ENCODE measurements at regions not wholly inside any gene's neighbourhood (a gene's known extent, or its start where the extent isn't known, plus 50 kb on each side); places are given as distances from the start of the nearest gene placed in this dataset.

- no peak for TF ChIP-seq CREM (CRISPR knock-in tag; IDR thresholded peaks at IDR 0.05)
Observed at GRCh38 chr15:66875588-66876420, 173.8 kb downstream of the SMAD6 start (continued).

GRCh38 chr15:66876421-66876730 is 174.3 kb downstream of the SMAD6 start:
- no peaks in the 10 kb centered on the region; the same call in 1 of the 2 replicates for H3K27me3 Mint-ChIP-seq (ENCODE audit: low read depth)
- POLR2A ChIA-PET: no interaction called here
- H3K4me3 Mint-ChIP-seq: no peak overlapping the region
- H3K27ac Mint-ChIP-seq: no peak overlapping the region
- ATAC-seq: peak; percentile 80
- TF ChIP-seq ATF3 (CRISPR knock-in tag; conservative IDR thresholded peaks at IDR 0.05) (no peak), ERG (CRISPR knock-in tag; IDR thresholded peaks at IDR 0.05) (no peak), FOXJ3 (CRISPR knock-in tag; IDR thresholded peaks at IDR 0.05; ENCODE audit: borderline replicate concordance) (no peak), HMGXB4 (CRISPR knock-in tag; IDR thresholded peaks at IDR 0.05) (no peak), GTF2I (CRISPR knock-in tag; conservative IDR thresholded peaks at IDR 0.05) (no peak), AFF4 (CRISPR knock-in tag; IDR thresholded peaks at IDR 0.05; ENCODE audit: borderline replicate concordance) (no peak), AR (CRISPR knock-in tag; IDR thresholded peaks at IDR 0.05) (no peak), FOXP1 (CRISPR knock-in tag; IDR thresholded peaks at IDR 0.05; ENCODE audit: borderline replicate concordance) (no peak), FOXK1 (CRISPR knock-in tag; IDR thresholded peaks at IDR 0.05) (no peak), CBFB (CRISPR knock-in tag; IDR thresholded peaks at IDR 0.05; ENCODE audit: low read depth) (no peak), EMX1 (CRISPR knock-in tag; IDR thresholded peaks at IDR 0.05) (no peak), RORB (CRISPR knock-in tag; IDR thresholded peaks at IDR 0.05) (no peak), MYBL2 (CRISPR knock-in tag; IDR thresholded peaks at IDR 0.05) (no peak), FOXP4 (CRISPR knock-in tag; IDR thresholded peaks at IDR 0.05) (no peak), ZNF138 (CRISPR knock-in tag; conservative IDR thresholded peaks at IDR 0.05) (no peak)
- H3K4me1 Mint-ChIP-seq: peaks cover 3% of the 10 kb centered on the region; the same call in 1 of the 2 replicates
- H3K9me3 Mint-ChIP-seq: no peaks in the 10 kb centered on the region
- CTCF ChIA-PET: no interaction called here
- H3K36me3 Mint-ChIP-seq: no peaks in the 10 kb centered on the region
- DNase-seq (ENCODE audit: low spot score): peak; percentile 33
